ENCODE measurements at regions not wholly inside any gene's neighbourhood (a gene's known extent, or its start where the extent isn't known, plus 50 kb on each side); places are given as distances from the start of the nearest gene placed in this dataset.

DNA sequence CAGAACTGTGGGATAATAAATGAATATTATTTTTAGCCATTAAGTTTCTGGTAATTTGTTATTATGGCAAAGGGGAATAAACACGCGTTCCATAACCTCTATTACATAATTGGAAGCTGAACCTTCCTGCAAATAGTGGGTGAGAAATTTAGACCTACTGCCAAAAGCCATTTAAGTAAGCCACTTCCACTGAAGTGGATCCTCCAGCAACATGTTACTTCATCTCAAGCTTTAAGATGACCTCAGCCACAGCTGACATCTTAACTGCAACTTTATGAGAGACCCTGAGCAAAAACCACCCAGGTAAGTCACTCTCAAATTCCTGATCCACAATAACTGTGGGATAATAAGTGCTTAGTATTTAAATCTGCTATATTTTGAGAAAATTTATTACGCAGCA lies 1048.6 kb downstream of the FAM133A start:
- TF ChIP-seq, protein P1, sequence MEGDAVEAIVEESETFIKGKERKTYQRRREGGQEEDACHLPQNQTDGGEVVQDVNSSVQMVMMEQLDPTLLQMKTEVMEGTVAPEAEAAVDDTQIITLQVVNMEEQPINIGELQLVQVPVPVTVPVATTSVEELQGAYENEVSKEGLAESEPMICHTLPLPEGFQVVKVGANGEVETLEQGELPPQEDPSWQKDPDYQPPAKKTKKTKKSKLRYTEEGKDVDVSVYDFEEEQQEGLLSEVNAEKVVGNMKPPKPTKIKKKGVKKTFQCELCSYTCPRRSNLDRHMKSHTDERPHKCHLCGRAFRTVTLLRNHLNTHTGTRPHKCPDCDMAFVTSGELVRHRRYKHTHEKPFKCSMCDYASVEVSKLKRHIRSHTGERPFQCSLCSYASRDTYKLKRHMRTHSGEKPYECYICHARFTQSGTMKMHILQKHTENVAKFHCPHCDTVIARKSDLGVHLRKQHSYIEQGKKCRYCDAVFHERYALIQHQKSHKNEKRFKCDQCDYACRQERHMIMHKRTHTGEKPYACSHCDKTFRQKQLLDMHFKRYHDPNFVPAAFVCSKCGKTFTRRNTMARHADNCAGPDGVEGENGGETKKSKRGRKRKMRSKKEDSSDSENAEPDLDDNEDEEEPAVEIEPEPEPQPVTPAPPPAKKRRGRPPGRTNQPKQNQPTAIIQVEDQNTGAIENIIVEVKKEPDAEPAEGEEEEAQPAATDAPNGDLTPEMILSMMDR (IDR thresholded peaks at IDR 0.05), result no peak
- intact Hi-C loops (cut with DNase I), result no loop called here
- H3K27me3 ChIP-seq (ENCODE audit: insufficient read depth in 3 of 3, low read length in 2 of 3), result peaks cover 0 to 6% (median 0%) of the 10 kb centered on the region in 3 donors
- WGBS, 3 donors, result 55 to 84% (median 79%) methylated on average over 3 of the region's 3 CpGs
- no peak for ATAC-seq
- no peak overlapping the region for H3K4me3 ChIP-seq
- no peaks in the 10 kb centered on the region for H3K4me1 ChIP-seq
- H3K9me3 ChIP-seq, result no peaks in the 10 kb centered on the region
- no peaks in the 10 kb centered on the region for H3K36me3 ChIP-seq (ENCODE audit: insufficient read depth in 1 of 2, low read depth in 1 of 2)
- H3K27ac ChIP-seq, result no peak overlapping the region
- no peak for DNase-seq

DNA sequence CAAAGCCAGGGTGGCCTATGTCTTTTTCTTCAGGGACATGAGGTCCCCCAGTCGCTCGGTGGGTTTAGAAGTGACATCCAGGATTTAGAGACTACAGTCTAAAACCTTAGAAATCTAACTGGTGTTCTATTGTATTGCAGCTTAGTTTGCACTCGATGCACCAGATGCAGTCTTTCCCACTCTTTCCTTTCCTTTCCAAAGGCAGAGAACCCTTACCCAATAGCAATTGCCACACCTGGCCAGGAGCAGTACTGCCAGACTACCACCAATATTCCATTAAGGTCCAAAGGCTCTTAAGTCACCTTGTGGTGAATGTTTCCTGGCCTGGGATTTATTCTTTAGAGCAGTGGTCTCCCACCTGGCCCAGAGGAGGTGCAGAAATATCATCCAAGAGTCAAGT lies 1068.8 kb downstream of the FAM133A start:
- TF ChIP-seq, protein P1 (IDR thresholded peaks at IDR 0.05), result no peak
- Histone ChIP-seq H3K36me3 (ENCODE audit: insufficient read depth in 1 of 2, low read depth in 1 of 2) (no peaks in the 10 kb centered on the region), H3K9me3 (no peaks in the 10 kb centered on the region), H3K27ac (no peak overlapping the region), H3K4me3 (no peak overlapping the region), H3K27me3 (ENCODE audit: insufficient read depth in 3 of 3, low read length in 2 of 3) (peaks cover 0 to 5% (median 0%) of the 10 kb centered on the region in 3 donors), H3K4me1 (no peaks in the 10 kb centered on the region)
- DNase-seq, result no peak
- intact Hi-C loops (cut with DNase I), result no loop called here
- WGBS, 3 donors, result 86 to 88% (median 87%) methylated on average over 3 of the region's 3 CpGs
- no peak for ATAC-seq

GRCh38 chrX:94743478-94743877 lies 1069.5 kb downstream of the FAM133A start:
- Histone ChIP-seq H3K4me1 (no peaks in the 10 kb centered on the region), H3K4me3 (no peak overlapping the region), H3K27me3 (ENCODE audit: insufficient read depth in 3 of 3, low read length in 2 of 3) (peaks cover 0 to 5% (median 0%) of the 10 kb centered on the region in 3 donors), H3K36me3 (ENCODE audit: insufficient read depth in 1 of 2, low read depth in 1 of 2) (no peaks in the 10 kb centered on the region), H3K27ac (no peak overlapping the region), H3K9me3 (no peaks in the 10 kb centered on the region)
- ATAC-seq (no peak), DNase-seq (no peak)
- intact Hi-C loops (cut with DNase I), result no loop called here
- TF ChIP-seq, protein P1 (IDR thresholded peaks at IDR 0.05), result no peak

- intact Hi-C loops (cut with DNase I), result no loop called here
- H3K27me3 ChIP-seq (ENCODE audit: insufficient read depth in 3 of 3, low read length in 2 of 3), result peaks cover 0 to 7% (median 0%) of the 10 kb centered on the region in 3 donors
- H3K4me3 ChIP-seq, result no peak overlapping the region
- TF ChIP-seq, protein P1 (IDR thresholded peaks at IDR 0.05), result no peak
- H3K36me3 ChIP-seq (ENCODE audit: insufficient read depth in 1 of 2, low read depth in 1 of 2), result no peaks in the 10 kb centered on the region
- no peak overlapping the region for H3K27ac ChIP-seq
- 74 to 79% (median 78%) methylated on average over 3 of the region's 3 CpGs for WGBS, 3 donors
- no peaks in the 10 kb centered on the region for H3K9me3 ChIP-seq
- DNase-seq, result no peak
- no peak for ATAC-seq
- H3K4me1 ChIP-seq, result no peaks in the 10 kb centered on the region
Observed at GRCh38 chrX:94744786-94745185, 1070.8 kb downstream of the FAM133A start.

- intact Hi-C loops (cut with DNase I), result no loop called here
- no peak for ATAC-seq
- Histone ChIP-seq H3K36me3 (ENCODE audit: insufficient read depth in 1 of 2, low read depth in 1 of 2) (no peaks in the 10 kb centered on the region), H3K4me3 (no peak overlapping the region), H3K27ac (no peak overlapping the region), H3K9me3 (no peaks in the 10 kb centered on the region), H3K4me1 (no peaks in the 10 kb centered on the region), H3K27me3 (ENCODE audit: insufficient read depth in 3 of 3, low read length in 2 of 3) (peaks cover 0 to 9% (median 0%) of the 10 kb centered on the region in 3 donors)
- no peak for DNase-seq
- TF ChIP-seq, protein P1 (IDR thresholded peaks at IDR 0.05), result no peak
Observed at GRCh38 chrX:94751611-94752010, 1077.6 kb downstream of the FAM133A start.

Measured in psoas muscle (tissue), 7 donors.